ENCODE measurements at regions not wholly inside any gene's neighbourhood (a gene's known extent, or its start where the extent isn't known, plus 50 kb on each side); places are given as distances from the start of the nearest gene placed in this dataset.

GRCh38 chr5:73374520-73375190, 73.9 kb downstream of the FOXD1 start:
- H3K4me1 ChIP-seq (ENCODE audit: control insufficient read depth, insufficient read depth, low read length) = peaks cover 8% of the 10 kb centered on the region
- H3K27ac ChIP-seq (ENCODE audit: low read depth, low read length) = no peak overlapping the region
- no peaks in the 10 kb centered on the region for H3K9me3 ChIP-seq (ENCODE audit: control insufficient read depth, insufficient read depth, low read length)
- no peak overlapping the region for H3K9ac ChIP-seq (ENCODE audit: low read depth, low read length)
- H3K36me3 ChIP-seq (ENCODE audit: control insufficient read depth, insufficient read depth, low read length) = no peaks in the 10 kb centered on the region
- H3K4me3 ChIP-seq (ENCODE audit: low read depth, low read length) = no peak overlapping the region
- no peaks in the 10 kb centered on the region; the same call in 1 of the 2 replicates for H3K27me3 ChIP-seq (ENCODE audit: control insufficient read depth, insufficient read depth, low read length)

- H3K4me1 ChIP-seq (ENCODE audit: control insufficient read depth, insufficient read depth, low read length) = peaks cover 8% of the 10 kb centered on the region
- H3K4me3 ChIP-seq (ENCODE audit: low read depth, low read length) = no peak overlapping the region
- no peak overlapping the region for H3K27ac ChIP-seq (ENCODE audit: low read depth, low read length)
- H3K27me3 ChIP-seq (ENCODE audit: control insufficient read depth, insufficient read depth, low read length) = no peaks in the 10 kb centered on the region; the same call in 1 of the 2 replicates
- H3K9me3 ChIP-seq (ENCODE audit: control insufficient read depth, insufficient read depth, low read length) = no peaks in the 10 kb centered on the region
- no peak overlapping the region for H3K9ac ChIP-seq (ENCODE audit: low read depth, low read length)
- H3K36me3 ChIP-seq (ENCODE audit: control insufficient read depth, insufficient read depth, low read length) = no peaks in the 10 kb centered on the region
Observed at GRCh38 chr5:73373814-73374510, 74.6 kb downstream of the FOXD1 start.

DNA sequence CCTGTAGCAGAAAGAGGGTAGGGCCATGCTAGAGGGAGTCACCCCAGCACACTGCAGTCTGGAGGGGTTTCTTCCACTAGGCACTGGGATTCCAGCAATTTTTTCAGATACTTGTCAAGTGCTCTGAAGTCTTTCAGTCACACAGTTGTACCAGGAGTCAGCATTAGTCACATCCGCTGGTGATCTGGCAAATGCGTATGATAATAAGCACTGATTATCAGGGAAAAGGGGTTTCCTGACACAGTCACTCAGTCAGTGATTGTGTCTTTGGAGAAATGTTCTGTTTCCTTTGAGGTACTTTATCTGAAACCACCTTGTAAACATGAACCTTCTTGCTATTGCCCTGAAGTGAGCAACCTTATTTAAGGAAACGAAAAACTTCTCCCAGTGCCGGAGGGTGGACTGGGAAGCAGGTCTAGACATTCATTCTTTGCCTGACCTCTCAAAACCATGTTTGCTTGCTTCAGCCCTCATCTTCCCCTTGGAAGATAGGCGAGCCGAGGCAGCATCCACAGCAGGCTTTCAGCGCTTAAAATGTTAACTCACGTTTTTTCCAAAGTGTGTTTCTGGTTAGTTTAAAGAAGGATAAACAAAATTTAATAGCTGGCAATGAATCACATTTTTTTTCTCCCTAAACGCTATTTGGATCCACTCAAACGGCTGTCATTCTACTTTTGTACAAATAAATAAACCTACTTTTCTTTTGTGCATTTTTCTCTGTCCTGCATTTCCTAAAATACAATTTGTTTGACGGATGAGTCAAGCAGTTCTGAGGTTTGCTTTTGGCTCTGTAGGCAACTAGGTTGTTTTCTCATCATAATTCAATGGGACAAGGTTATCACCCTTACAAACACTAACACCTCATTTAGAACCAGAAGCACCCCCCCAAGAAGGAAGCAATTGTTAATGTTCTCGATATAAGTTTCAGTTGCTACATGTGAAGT, 77.7 kb downstream of the FOXD1 start:
- peaks cover 2% of the 10 kb centered on the region; the same call in 1 of the 2 replicates for H3K27me3 ChIP-seq (ENCODE audit: control insufficient read depth, insufficient read depth, low read length)
- H3K4me3 ChIP-seq (ENCODE audit: low read depth, low read length) = no peak overlapping the region
- H3K9me3 ChIP-seq (ENCODE audit: control insufficient read depth, insufficient read depth, low read length) = no peaks in the 10 kb centered on the region
- H3K27ac ChIP-seq (ENCODE audit: low read depth, low read length) = peak overlapping the region; percentile 75
- H3K36me3 ChIP-seq (ENCODE audit: control insufficient read depth, insufficient read depth, low read length) = no peaks in the 10 kb centered on the region
- no peaks in the 10 kb centered on the region for H3K4me1 ChIP-seq (ENCODE audit: control insufficient read depth, insufficient read depth, low read length)
- no peak overlapping the region for H3K9ac ChIP-seq (ENCODE audit: low read depth, low read length)

DNA sequence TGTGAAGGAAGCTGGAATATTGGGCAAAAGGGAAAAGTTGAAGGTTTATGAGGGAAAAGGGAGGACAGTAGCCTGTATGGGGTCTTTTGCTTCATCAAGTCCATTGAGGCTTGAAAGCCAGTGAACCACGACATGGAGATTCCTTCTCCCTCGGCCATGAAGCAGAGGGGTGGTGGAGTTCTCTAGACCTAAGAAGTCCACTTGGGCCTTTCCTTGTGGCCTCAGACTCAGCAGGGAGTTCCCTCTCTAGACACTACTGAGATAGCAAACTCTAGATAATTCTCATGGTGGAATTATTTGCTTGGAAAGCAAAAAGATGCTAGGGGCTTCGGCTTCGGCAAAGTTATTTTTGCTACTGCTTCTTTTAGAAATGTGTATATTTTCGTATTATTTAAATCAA, 78.5 kb downstream of the FOXD1 start:
- H3K4me3 ChIP-seq (ENCODE audit: low read depth, low read length) = no peak overlapping the region
- H3K36me3 ChIP-seq (ENCODE audit: control insufficient read depth, insufficient read depth, low read length) = no peaks in the 10 kb centered on the region
- no peak overlapping the region for H3K9ac ChIP-seq (ENCODE audit: low read depth, low read length)
- peaks cover 2% of the 10 kb centered on the region; the same call in 1 of the 2 replicates for H3K27me3 ChIP-seq (ENCODE audit: control insufficient read depth, insufficient read depth, low read length)
- H3K4me1 ChIP-seq (ENCODE audit: control insufficient read depth, insufficient read depth, low read length) = no peaks in the 10 kb centered on the region
- H3K9me3 ChIP-seq (ENCODE audit: control insufficient read depth, insufficient read depth, low read length) = no peaks in the 10 kb centered on the region
- H3K27ac ChIP-seq (ENCODE audit: low read depth, low read length) = peak overlapping the region; percentile 0

DNA sequence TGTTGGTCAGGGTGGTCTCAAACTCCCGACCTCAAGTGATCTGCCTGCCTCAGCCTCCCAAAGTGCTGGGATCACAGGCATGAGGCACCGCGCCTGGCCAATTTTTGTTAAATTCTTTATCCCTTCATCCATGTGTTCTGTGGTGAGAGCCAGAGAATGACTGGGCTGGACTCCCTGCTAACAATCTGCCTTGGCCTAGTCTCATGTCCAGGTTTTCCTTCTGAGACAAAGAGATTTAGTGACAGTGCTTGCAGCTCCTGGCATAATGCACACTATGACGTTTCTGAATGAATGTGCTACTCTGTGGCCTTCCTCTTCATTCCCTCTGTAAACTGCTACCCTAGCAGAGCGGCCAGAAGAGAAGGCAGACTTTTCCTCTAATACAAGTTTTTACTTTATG, 79.3 kb downstream of the FOXD1 start:
- Histone ChIP-seq H3K27ac (ENCODE audit: low read depth, low read length) (no peak overlapping the region), H3K4me1 (ENCODE audit: control insufficient read depth, insufficient read depth, low read length) (no peaks in the 10 kb centered on the region), H3K36me3 (ENCODE audit: control insufficient read depth, insufficient read depth, low read length) (no peaks in the 10 kb centered on the region), H3K9ac (ENCODE audit: low read depth, low read length) (no peak overlapping the region), H3K9me3 (ENCODE audit: control insufficient read depth, insufficient read depth, low read length) (no peaks in the 10 kb centered on the region), H3K4me3 (ENCODE audit: low read depth, low read length) (no peak overlapping the region), H3K27me3 (ENCODE audit: control insufficient read depth, insufficient read depth, low read length) (0 out of 2 replicates have a peak, but pooled peaks cover 2% of the 10 kb centered on the region)

GRCh38 chr5:73367650-73368049, 80.9 kb downstream of the FOXD1 start:
- Histone ChIP-seq H3K9ac (ENCODE audit: low read depth, low read length) (no peak overlapping the region), H3K4me1 (ENCODE audit: control insufficient read depth, insufficient read depth, low read length) (no peaks in the 10 kb centered on the region), H3K36me3 (ENCODE audit: control insufficient read depth, insufficient read depth, low read length) (no peaks in the 10 kb centered on the region), H3K9me3 (ENCODE audit: control insufficient read depth, insufficient read depth, low read length) (no peaks in the 10 kb centered on the region), H3K4me3 (ENCODE audit: low read depth, low read length) (no peak overlapping the region), H3K27me3 (ENCODE audit: control insufficient read depth, insufficient read depth, low read length) (0 out of 2 replicates have a peak, but pooled peaks cover 2% of the 10 kb centered on the region), H3K27ac (ENCODE audit: low read depth, low read length) (no peak overlapping the region)

DNA sequence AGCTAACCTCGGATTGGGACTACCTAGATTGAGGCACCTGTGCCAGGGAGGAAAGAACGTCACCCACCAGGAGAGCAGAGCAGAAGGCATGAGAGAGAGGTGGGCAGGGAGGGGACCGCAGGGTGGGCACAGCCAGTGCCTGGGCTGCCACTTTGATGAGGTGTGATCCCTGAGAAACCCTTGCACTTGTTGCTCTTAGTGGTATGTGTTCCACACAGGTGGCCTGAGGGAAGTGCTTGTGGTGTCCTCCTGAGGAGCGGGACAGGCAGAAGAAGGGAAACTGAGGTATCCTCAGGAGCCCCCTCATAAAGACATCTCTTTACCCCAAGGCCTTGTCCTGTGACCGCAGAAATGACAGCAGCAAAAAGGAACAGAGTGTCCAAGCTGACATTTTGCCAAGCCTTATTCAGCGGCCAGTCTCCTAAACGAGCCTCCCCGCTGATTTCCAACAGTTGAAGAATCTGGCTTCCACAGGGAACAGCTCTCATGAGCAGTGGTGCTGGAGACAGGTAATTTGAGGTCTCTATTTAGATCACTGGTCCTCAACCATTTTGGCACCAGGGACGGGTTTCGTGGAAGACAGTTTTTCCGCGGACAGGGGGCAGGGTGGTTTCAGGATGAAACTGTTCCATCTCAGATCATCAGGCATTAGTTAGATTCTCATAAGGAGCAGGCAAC, 82.4 kb downstream of the FOXD1 start:
- no peaks in the 10 kb centered on the region for H3K9me3 ChIP-seq (ENCODE audit: control insufficient read depth, insufficient read depth, low read length)
- no peaks in the 10 kb centered on the region for H3K4me1 ChIP-seq (ENCODE audit: control insufficient read depth, insufficient read depth, low read length)
- no peak overlapping the region for H3K27ac ChIP-seq (ENCODE audit: low read depth, low read length)
- no peaks in the 10 kb centered on the region for H3K36me3 ChIP-seq (ENCODE audit: control insufficient read depth, insufficient read depth, low read length)
- H3K4me3 ChIP-seq (ENCODE audit: low read depth, low read length) = no peak overlapping the region
- no peak overlapping the region for H3K9ac ChIP-seq (ENCODE audit: low read depth, low read length)
- H3K27me3 ChIP-seq (ENCODE audit: control insufficient read depth, insufficient read depth, low read length) = 0 out of 2 replicates have a peak, but pooled peaks cover 2% of the 10 kb centered on the region

GRCh38 chr5:73365301-73365853, 83.2 kb downstream of the FOXD1 start:
- H3K4me1 ChIP-seq (ENCODE audit: control insufficient read depth, insufficient read depth, low read length) = no peaks in the 10 kb centered on the region
- H3K27ac ChIP-seq (ENCODE audit: low read depth, low read length) = no peak overlapping the region
- H3K9me3 ChIP-seq (ENCODE audit: control insufficient read depth, insufficient read depth, low read length) = no peaks in the 10 kb centered on the region
- no peak overlapping the region for H3K9ac ChIP-seq (ENCODE audit: low read depth, low read length)
- 0 out of 2 replicates have a peak, but pooled peaks cover 2% of the 10 kb centered on the region for H3K27me3 ChIP-seq (ENCODE audit: control insufficient read depth, insufficient read depth, low read length)
- H3K36me3 ChIP-seq (ENCODE audit: control insufficient read depth, insufficient read depth, low read length) = no peaks in the 10 kb centered on the region
- no peak overlapping the region for H3K4me3 ChIP-seq (ENCODE audit: low read depth, low read length)

DNA sequence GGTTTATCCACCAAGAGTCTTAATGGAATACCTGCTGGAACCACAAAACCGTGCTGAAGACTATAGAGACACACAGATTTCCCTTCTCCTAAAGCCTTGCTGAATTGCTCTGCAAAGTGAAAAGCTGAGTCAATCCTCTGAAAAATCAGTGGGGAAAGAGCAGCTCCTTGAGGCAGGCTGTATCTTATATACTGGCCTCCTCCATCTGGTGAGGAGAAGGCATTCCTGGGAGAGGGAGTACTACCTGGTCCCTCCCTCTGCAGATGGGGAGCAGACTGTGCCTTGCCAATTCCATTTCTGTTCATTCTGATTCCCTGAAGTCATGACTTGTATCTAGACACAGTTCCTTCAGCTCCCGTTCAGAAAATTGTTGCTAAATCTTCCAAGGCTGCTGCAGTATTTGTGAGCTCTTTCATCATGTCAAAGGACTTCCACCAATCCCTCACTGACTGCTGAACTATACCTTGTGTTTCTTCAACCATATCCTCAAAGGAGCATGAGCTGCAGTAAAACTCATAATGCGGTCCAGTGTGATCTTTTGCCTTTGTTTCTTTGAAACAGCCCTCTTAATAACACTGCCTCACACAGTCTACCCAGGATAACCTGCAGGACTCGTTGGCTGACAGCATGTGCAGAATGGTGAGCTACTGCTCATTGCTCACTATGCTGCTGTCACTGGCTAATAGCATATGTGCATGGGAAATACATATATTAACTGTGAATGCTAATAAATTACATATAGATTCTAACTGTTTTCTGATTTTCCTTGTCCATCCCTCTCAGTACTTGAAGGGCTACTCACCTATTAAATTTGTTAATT, 84.5 kb downstream of the FOXD1 start:
- Histone ChIP-seq H3K4me1 (ENCODE audit: control insufficient read depth, insufficient read depth, low read length) (no peaks in the 10 kb centered on the region), H3K9ac (ENCODE audit: low read depth, low read length) (no peak overlapping the region), H3K27ac (ENCODE audit: low read depth, low read length) (no peak overlapping the region), H3K4me3 (ENCODE audit: low read depth, low read length) (no peak overlapping the region), H3K9me3 (ENCODE audit: control insufficient read depth, insufficient read depth, low read length) (no peaks in the 10 kb centered on the region), H3K36me3 (ENCODE audit: control insufficient read depth, insufficient read depth, low read length) (no peaks in the 10 kb centered on the region), H3K27me3 (ENCODE audit: control insufficient read depth, insufficient read depth, low read length) (0 out of 2 replicates have a peak, but pooled peaks cover 2% of the 10 kb centered on the region)

Measured in HUES48 (cell line).